ENCODE measurements at regions not wholly inside any gene's neighbourhood (a gene's known extent, or its start where the extent isn't known, plus 50 kb on each side); places are given as distances from the start of the nearest gene placed in this dataset.

DNA sequence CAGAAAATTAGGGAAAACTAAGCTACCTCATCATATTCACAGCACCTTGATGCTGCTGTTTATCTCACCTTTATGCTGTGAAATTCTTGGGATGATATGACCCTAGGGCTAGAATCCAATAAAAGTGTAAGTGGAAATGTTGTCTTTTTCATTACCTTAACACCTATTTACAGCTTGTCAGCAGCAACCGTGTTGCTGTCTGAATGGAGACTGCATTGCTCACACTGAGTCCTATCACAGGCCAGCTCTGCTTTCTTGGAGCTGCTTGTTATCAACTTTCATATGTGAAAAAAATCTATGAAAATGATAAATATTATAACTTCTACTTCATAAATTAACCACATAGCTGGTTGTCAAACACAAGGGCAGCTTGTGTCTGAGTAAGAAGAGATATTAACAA lies 789.5 kb downstream of the TECRL start:
- Histone ChIP-seq H3K27ac (ENCODE audit: extremely low read length, insufficient read depth, low read length) (no peak overlapping the region), H3K4me2 (ENCODE audit: low read depth, low read length) (no peak overlapping the region), H3K4me1 (ENCODE audit: insufficient read depth, low read length) (no peaks in the 10 kb centered on the region), H3K4me3 (replicated peaks in 1 of 3; ENCODE audit: insufficient read depth in 1 of 3, low read depth in 2 of 3, low read length in 3 of 3) (no peak overlapping the region), H3K9me3 (ENCODE audit: low read length) (no peaks in the 10 kb centered on the region), H4K20me1 (ENCODE audit: insufficient read depth, low read length) (no peaks in the 10 kb centered on the region), H3K36me3 (replicated peaks in 1 of 2; ENCODE audit: control insufficient read depth in 1 of 2, insufficient read depth in 2 of 2, low read length in 2 of 2) (no peaks in the 10 kb centered on the region), H3K27me3 (ENCODE audit: control insufficient read depth in 1 of 2, insufficient read depth in 2 of 2, low read length in 2 of 2) (no peaks in the 10 kb centered on the region), H2AFZ (ENCODE audit: low read length) (no peak overlapping the region), H3K9ac (ENCODE audit: insufficient read depth, low read depth, low read length) (no peak overlapping the region), H3K79me2 (ENCODE audit: insufficient read depth, low read length) (no peaks in the 10 kb centered on the region)
- intact Hi-C loops (cut with micrococcal nuclease; ENCODE audit: unreplicated experiment) (no loop called here), in situ Hi-C loops (cut with HindIII; ENCODE audit: extremely low pct_ligation_motif_present, low pct_unique_long_range_greater_than_20kb) (no loop called here)
- 0% methylated on average over 1 of the region's 1 CpG for WGBS (ENCODE audit: low lambda C conversion rate)
- FAIRE-seq (no peak), ATAC-seq (no peak), DNase-seq (ENCODE audit: low spot score) (no peak)
- BruUV-seq (replicated peaks) = no TSS peak
- ChIA-PET POLR2A (no interaction called here), CTCF (ENCODE audit: low intra/inter-chr PET ratio, low total read pairs) (no interaction called here)
- TF ChIP-seq ZNF570 (CRISPR knock-in tag; IDR thresholded peaks at IDR 0.05; ENCODE audit: borderline replicate concordance) (no peak), ZNF296 (CRISPR knock-in tag; conservative IDR thresholded peaks at IDR 0.05) (no peak), PHB2 (IDR thresholded peaks at IDR 0.05; ENCODE audit: partially characterized antibody) (no peak), IRF2 (CRISPR knock-in tag; IDR thresholded peaks at IDR 0.05) (no peak), ARID2 (CRISPR knock-in tag; IDR thresholded peaks at IDR 0.05; ENCODE audit: borderline replicate concordance) (no peak), JARID2 (CRISPR knock-in tag; IDR thresholded peaks at IDR 0.05; ENCODE audit: insufficient replicate concordance) (no peak), FOXP1 (IDR thresholded peaks at IDR 0.05) (no peak), FOXP1 (CRISPR knock-in tag; IDR thresholded peaks at IDR 0.05) (no peak)
- TF ChIP-seq, protein P1, sequence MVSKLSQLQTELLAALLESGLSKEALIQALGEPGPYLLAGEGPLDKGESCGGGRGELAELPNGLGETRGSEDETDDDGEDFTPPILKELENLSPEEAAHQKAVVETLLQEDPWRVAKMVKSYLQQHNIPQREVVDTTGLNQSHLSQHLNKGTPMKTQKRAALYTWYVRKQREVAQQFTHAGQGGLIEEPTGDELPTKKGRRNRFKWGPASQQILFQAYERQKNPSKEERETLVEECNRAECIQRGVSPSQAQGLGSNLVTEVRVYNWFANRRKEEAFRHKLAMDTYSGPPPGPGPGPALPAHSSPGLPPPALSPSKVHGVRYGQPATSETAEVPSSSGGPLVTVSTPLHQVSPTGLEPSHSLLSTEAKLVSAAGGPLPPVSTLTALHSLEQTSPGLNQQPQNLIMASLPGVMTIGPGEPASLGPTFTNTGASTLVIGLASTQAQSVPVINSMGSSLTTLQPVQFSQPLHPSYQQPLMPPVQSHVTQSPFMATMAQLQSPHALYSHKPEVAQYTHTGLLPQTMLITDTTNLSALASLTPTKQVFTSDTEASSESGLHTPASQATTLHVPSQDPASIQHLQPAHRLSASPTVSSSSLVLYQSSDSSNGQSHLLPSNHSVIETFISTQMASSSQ (IDR thresholded peaks at IDR 0.05; ENCODE audit: low read depth) = no peak
- TF ChIP-seq, protein P1 (CRISPR knock-in tag; IDR thresholded peaks at IDR 0.05; ENCODE audit: borderline replicate concordance) = no peak

Measured in HepG2 (cell line).